ENCODE measurements at regions not wholly inside any gene's neighbourhood (a gene's known extent, or its start where the extent isn't known, plus 50 kb on each side); places are given as distances from the start of the nearest gene placed in this dataset.

- TF ChIP-seq, protein P1, sequence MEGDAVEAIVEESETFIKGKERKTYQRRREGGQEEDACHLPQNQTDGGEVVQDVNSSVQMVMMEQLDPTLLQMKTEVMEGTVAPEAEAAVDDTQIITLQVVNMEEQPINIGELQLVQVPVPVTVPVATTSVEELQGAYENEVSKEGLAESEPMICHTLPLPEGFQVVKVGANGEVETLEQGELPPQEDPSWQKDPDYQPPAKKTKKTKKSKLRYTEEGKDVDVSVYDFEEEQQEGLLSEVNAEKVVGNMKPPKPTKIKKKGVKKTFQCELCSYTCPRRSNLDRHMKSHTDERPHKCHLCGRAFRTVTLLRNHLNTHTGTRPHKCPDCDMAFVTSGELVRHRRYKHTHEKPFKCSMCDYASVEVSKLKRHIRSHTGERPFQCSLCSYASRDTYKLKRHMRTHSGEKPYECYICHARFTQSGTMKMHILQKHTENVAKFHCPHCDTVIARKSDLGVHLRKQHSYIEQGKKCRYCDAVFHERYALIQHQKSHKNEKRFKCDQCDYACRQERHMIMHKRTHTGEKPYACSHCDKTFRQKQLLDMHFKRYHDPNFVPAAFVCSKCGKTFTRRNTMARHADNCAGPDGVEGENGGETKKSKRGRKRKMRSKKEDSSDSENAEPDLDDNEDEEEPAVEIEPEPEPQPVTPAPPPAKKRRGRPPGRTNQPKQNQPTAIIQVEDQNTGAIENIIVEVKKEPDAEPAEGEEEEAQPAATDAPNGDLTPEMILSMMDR (IDR thresholded peaks at IDR 0.05; ENCODE audit: low read depth, low read length, missing input control), result no peak
- TF ChIP-seq NR2F2 (IDR thresholded peaks at IDR 0.05) (no peak), SP1 (IDR thresholded peaks at IDR 0.05) (no peak)
- TF ChIP-seq, protein P2, sequence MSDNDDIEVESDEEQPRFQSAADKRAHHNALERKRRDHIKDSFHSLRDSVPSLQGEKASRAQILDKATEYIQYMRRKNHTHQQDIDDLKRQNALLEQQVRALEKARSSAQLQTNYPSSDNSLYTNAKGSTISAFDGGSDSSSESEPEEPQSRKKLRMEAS (IDR thresholded peaks at IDR 0.05), result no peak
Observed at GRCh38 chr1:222910699-222911098, 95.9 kb downstream of the DISP1 start.
